Caco-2 (cell line): ENCODE measurements at regions not wholly inside any gene's neighbourhood (a gene's known extent, or its start where the extent isn't known, plus 50 kb on each side); places are given as distances from the start of the nearest gene placed in this dataset.
"Not testable (repeated sequence)": the region's sequence is repeated elsewhere in the genome, so short reads cannot be mapped to it uniquely, and the experiment has no call there.

ENCODE experiments used
- BruUV-seq: library from RNA; stranded (reverse); fragments of 400-500 nt; replicated peaks from 2 replicates; lab custom pipeline; 2021; lab: Mats Ljungman, UMichigan
- CTCF ChIA-PET: fragments of 300-600 bp; sonication (Branson Sonifier 250); formaldehyde crosslinking; loops from one replicate; lab custom pipeline; 2022; ENCODE audit warnings: antibody characterized with exemption; lab: Charles Lee
- POLR2A ChIA-PET: fragments of 300-600 bp; sonication (Branson Sonifier 250); formaldehyde crosslinking; loops from one replicate; lab custom pipeline; 2022; ENCODE audit warnings: antibody characterized with exemption; lab: Charles Lee
- DNase-seq, 2 experiments: peaks; one replicate each; pipeline versions ENCODE4 v3.0.0 to v3.0.0-alpha.2; 2020 to 2022
- H3K27me3 ChIP-seq: replicated peaks from 2 replicates; pipeline ENCODE4 v1.6.0; 2011; ENCODE audit warnings: low read length; ENCODE audit not compliant: control insufficient read depth, insufficient read depth
- H3K36me3 ChIP-seq: 2 replicates; pipeline ENCODE4 v1.5.1; 2011; ENCODE audit warnings: low read length; ENCODE audit not compliant: control insufficient read depth, insufficient read depth
- H3K4me1 ChIP-seq: fragments of 250-450 bp; sonication (Bioruptor Pico); 2 replicates; pipeline ENCODE4 v1.5.1; 2020; ENCODE audit warnings: mild to moderate bottlenecking
- H3K4me3 ChIP-seq: 2 replicates; pipeline ENCODE4 v1.5.1; 2011; ENCODE audit warnings: low read depth, mild to moderate bottlenecking, control low read depth, low read length
- H3K9me3 ChIP-seq: fragments of 250-450 bp; sonication (Bioruptor Pico); 2 replicates; pipeline ENCODE4 v1.5.1; 2020; ENCODE audit warnings: mild to moderate bottlenecking, moderate library complexity
- H3K27ac Mint-ChIP-seq: one replicate; pipeline ENCODE4 v1.8.0; 2022; ENCODE audit warnings: mixed read lengths; ENCODE audit not compliant: unreplicated experiment
- H3K27me3 Mint-ChIP-seq: one replicate; pipeline ENCODE4 v1.8.0; 2022; ENCODE audit warnings: mixed read lengths; ENCODE audit not compliant: insufficient read depth, unreplicated experiment
- H3K36me3 Mint-ChIP-seq: one replicate; pipeline ENCODE4 v1.8.0; 2022; ENCODE audit warnings: mild to moderate bottlenecking, mixed read lengths; ENCODE audit not compliant: insufficient read depth, unreplicated experiment
- H3K4me1 Mint-ChIP-seq: one replicate; pipeline ENCODE4 v1.8.0; 2022; ENCODE audit warnings: low read depth, mixed read lengths; ENCODE audit not compliant: unreplicated experiment
- H3K4me3 Mint-ChIP-seq: one replicate; pipeline ENCODE4 v1.8.0; 2022; ENCODE audit warnings: mild to moderate bottlenecking, moderate library complexity, mixed read lengths; ENCODE audit not compliant: unreplicated experiment
- H3K9me3 Mint-ChIP-seq: one replicate; pipeline ENCODE4 v1.8.0; 2022; ENCODE audit warnings: mixed read lengths; ENCODE audit not compliant: unreplicated experiment
- intact Hi-C: fragments of 100-400 bp; cut with micrococcal nuclease; formaldehyde crosslinking; loops from one replicate; pipeline ENCODE4 v1.10.0; 2022; ENCODE audit not compliant: unreplicated experiment
- TF ChIP-seq, protein P1 (sequence below), 2 experiments: fragments of 200-600 bp in 1 of 2; IDR thresholded peaks; 1 replicate in 1 of 2; 2 replicates in 1 of 2; pipeline versions ENCODE4 v1.5.1 to v1.8.0; 2011 to 2022; ENCODE audit warnings: antibody characterized with exemption in 1 of 2, control low read depth in 1 of 2, inconsistent platforms in 1 of 2, low read depth in 1 of 2, low read length in 1 of 2, mild to moderate bottlenecking in 1 of 2, moderate library complexity in 1 of 2; ENCODE audit not compliant: insufficient read depth in 1 of 2, severe bottlenecking in 1 of 2, unreplicated experiment in 1 of 2

DNA sequence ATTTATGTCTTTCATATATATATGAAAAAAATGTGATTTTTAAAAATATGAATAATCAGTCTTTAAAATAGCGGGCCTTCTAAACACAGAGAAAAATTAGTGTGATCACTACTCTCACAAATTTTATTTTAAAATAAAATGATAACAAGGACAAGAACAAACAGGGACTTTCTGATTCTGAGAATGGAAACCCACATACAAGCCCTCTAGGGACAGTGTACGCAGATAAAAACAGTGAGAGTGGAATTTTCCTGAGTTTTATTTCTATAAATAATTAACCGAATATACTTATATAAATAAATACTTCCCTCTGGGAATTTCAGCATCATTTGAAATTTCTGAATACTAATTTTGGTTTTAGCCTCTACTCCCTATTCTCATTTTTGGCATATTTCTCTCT, 201.4 kb upstream of the CBLB start:
- no peaks in the 10 kb centered on the region for H3K36me3 Mint-ChIP-seq
- ChIA-PET CTCF (no interaction called here), POLR2A (no interaction called here)
- peaks cover 9% of the 10 kb centered on the region for H3K9me3 Mint-ChIP-seq
- H3K9me3 ChIP-seq = no peaks in the 10 kb centered on the region
- H3K36me3 ChIP-seq = no peaks in the 10 kb centered on the region
- H3K4me1 ChIP-seq = no peaks in the 10 kb centered on the region
- H3K27ac Mint-ChIP-seq = no peak overlapping the region
- no peak overlapping the region for H3K4me3 Mint-ChIP-seq
- no TSS peak for BruUV-seq
- intact Hi-C loops = no loop called here
- H3K27me3 Mint-ChIP-seq = no peaks in the 10 kb centered on the region
- TF ChIP-seq, protein P1, sequence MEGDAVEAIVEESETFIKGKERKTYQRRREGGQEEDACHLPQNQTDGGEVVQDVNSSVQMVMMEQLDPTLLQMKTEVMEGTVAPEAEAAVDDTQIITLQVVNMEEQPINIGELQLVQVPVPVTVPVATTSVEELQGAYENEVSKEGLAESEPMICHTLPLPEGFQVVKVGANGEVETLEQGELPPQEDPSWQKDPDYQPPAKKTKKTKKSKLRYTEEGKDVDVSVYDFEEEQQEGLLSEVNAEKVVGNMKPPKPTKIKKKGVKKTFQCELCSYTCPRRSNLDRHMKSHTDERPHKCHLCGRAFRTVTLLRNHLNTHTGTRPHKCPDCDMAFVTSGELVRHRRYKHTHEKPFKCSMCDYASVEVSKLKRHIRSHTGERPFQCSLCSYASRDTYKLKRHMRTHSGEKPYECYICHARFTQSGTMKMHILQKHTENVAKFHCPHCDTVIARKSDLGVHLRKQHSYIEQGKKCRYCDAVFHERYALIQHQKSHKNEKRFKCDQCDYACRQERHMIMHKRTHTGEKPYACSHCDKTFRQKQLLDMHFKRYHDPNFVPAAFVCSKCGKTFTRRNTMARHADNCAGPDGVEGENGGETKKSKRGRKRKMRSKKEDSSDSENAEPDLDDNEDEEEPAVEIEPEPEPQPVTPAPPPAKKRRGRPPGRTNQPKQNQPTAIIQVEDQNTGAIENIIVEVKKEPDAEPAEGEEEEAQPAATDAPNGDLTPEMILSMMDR (IDR thresholded peaks at IDR 0.05; ENCODE audit: insufficient read depth in 1 of 2, low read depth in 1 of 2, low read length in 1 of 2, severe bottlenecking in 1 of 2, unreplicated experiment in 1 of 2) = no peak
- no peak overlapping the region for H3K4me3 ChIP-seq
- no peaks in the 10 kb centered on the region for H3K27me3 ChIP-seq
- no peaks in the 10 kb centered on the region for H3K4me1 Mint-ChIP-seq
- DNase-seq = no peak

DNA sequence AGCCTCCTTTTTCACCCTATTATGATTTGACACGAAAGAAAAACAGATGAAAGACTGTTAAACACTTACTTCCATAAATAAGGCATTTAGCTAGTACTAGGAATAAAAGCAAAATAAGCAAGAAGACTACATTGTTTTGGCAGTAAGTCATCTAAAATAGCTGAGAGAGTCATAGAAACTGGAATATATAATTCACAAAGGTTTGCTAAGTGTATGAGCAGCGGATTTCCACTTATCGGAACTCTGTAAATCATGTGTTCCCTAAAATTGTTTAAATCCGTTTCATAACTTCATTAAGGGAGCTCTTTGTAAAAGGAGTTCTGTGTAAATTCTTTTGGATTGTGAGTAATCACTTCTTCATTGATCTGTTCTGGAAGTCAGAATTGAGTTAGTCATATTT, 202.5 kb upstream of the CBLB start:
- intact Hi-C loops = no loop called here
- Histone ChIP-seq H3K4me1 (no peaks in the 10 kb centered on the region), H3K27me3 (no peaks in the 10 kb centered on the region), H3K4me3 (no peak overlapping the region), H3K36me3 (no peaks in the 10 kb centered on the region), H3K9me3 (no peaks in the 10 kb centered on the region)
- no peaks in the 10 kb centered on the region for H3K36me3 Mint-ChIP-seq
- no peaks in the 10 kb centered on the region for H3K4me1 Mint-ChIP-seq
- DNase-seq = no peak
- H3K9me3 Mint-ChIP-seq = peaks cover 9% of the 10 kb centered on the region
- no TSS peak for BruUV-seq
- TF ChIP-seq, protein P1 (IDR thresholded peaks at IDR 0.05; ENCODE audit: insufficient read depth in 1 of 2, low read depth in 1 of 2, low read length in 1 of 2, severe bottlenecking in 1 of 2, unreplicated experiment in 1 of 2) = no peak
- H3K27ac Mint-ChIP-seq = no peak overlapping the region
- H3K27me3 Mint-ChIP-seq = no peaks in the 10 kb centered on the region
- no peak overlapping the region for H3K4me3 Mint-ChIP-seq
- CTCF ChIA-PET = no interaction called here
- POLR2A ChIA-PET = no interaction called here

DNA sequence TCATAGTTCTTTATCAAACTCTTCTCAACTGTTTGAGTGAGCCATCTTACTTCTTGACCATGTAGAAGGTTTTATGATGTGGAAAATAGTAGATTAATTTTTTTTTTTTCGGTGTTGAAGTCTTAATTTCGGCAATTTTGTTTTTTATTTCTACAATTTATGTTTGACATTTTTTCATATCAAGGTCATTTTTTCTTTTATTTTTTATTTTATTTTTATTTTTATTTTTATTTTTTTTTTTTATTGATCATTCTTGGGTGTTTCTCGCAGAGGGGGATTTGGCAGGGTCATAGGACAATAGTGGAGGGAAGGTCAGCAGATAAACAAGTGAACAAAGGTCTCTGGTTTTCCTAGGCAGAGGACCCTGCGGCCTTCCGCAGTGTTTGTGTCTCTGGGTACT, 203.8 kb upstream of the CBLB start:
- H3K4me3 Mint-ChIP-seq, POLR2A ChIA-PET, BruUV-seq, DNase-seq, H3K4me3 ChIP-seq, H3K4me1 ChIP-seq, H3K27me3 Mint-ChIP-seq, H3K27me3 ChIP-seq, H3K36me3 ChIP-seq, intact Hi-C loops, H3K9me3 ChIP-seq, H3K36me3 Mint-ChIP-seq, H3K27ac Mint-ChIP-seq, H3K4me1 Mint-ChIP-seq, CTCF ChIA-PET, H3K9me3 Mint-ChIP-seq: not testable (repeated sequence)

DNA sequence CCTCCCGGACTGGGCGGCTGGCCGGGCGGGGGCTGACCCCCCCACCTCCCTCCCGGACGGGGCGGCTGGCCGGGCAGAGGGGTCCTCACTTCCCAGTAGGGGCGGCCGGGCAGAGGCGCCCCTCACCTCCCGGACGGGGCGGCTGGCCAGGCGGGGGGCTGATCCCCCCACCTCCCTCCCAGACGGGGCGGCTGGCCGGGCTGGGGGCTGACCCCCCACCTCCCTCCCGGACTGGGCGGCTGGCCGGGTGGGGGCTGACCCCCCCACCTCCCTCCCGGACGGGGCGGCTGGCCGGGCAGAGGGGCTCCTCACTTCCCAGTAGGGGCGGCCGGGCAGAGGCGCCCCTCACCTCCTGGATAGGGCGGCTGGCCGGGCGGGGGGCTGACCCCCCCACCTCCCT, 205.0 kb upstream of the CBLB start:
- H3K27ac Mint-ChIP-seq, H3K27me3 Mint-ChIP-seq, H3K4me3 Mint-ChIP-seq, H3K4me1 ChIP-seq, POLR2A ChIA-PET, H3K36me3 ChIP-seq, CTCF ChIA-PET, H3K27me3 ChIP-seq, H3K9me3 Mint-ChIP-seq, H3K4me1 Mint-ChIP-seq, DNase-seq, intact Hi-C loops, H3K36me3 Mint-ChIP-seq, BruUV-seq, H3K4me3 ChIP-seq, H3K9me3 ChIP-seq: not testable (repeated sequence)

DNA sequence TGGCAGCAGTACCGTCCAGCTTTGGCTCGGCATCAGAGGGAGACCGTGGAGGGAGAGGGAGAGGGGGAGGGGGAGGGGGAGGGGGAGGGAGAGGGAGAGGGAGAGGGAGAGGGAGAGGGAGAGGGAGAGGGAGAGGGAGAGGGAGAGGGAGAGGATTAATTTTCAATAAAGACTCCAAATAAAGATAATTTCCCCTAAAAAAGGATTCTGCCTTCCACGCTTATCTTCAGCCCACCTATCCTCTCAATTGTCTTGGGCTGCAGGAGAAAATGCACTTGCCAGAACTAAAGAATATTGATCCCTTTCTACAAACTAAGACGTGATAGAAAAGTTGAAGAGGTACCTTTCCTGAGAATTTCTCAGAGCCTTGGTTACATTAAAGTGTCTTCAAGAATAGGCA, 206.9 kb upstream of the CBLB start:
- BruUV-seq, H3K27ac Mint-ChIP-seq, POLR2A ChIA-PET, H3K4me3 ChIP-seq, DNase-seq, H3K4me1 ChIP-seq, H3K4me1 Mint-ChIP-seq, H3K9me3 ChIP-seq, CTCF ChIA-PET, intact Hi-C loops, H3K27me3 Mint-ChIP-seq, H3K4me3 Mint-ChIP-seq, H3K27me3 ChIP-seq, H3K9me3 Mint-ChIP-seq, H3K36me3 ChIP-seq, H3K36me3 Mint-ChIP-seq: not testable (repeated sequence)
